ENCODE measurements at regions not wholly inside any gene's neighbourhood (a gene's known extent, or its start where the extent isn't known, plus 50 kb on each side); places are given as distances from the start of the nearest gene placed in this dataset.

DNA sequence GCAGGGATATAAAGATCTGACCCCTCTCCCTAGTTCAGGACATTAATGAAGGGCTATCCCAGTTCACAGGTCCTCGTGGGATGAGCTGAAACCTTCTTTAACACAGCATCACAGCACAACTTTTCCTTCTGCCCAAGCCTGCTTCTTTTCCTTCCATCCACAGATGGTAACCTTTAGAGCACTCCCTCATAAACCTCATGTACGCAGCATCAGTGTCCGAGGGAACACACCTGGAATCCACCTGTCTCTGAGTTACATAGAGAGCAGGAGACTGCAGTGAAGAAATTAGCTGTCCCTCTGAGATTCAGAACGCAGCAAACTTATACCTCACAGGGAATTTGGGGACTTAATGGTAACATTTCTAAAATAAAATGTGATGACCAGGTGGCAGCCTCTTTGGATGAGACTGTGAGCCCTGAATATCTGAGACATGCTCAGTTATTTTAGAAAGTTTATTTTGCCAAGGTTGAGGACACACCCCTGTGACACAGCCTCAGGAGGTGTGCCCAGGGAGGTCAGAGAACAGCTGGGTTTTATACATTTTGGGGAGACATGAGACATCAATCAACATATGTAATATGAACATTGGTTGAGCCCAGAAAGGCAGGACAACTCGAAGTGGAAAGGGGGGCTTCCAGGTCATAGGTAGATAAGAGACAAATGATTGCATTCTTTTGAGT, 73.8 kb upstream of the PACRGL start:
- Histone ChIP-seq H3K56ac (ENCODE audit: extremely low read depth, insufficient read depth, low read length) (no peak overlapping the region), H3K36me3 (ENCODE audit: control insufficient read depth, insufficient read depth, low read length) (no peaks in the 10 kb centered on the region), H2BK120ac (ENCODE audit: low read depth, low read length) (no peak overlapping the region), H3K27ac (ENCODE audit: insufficient read depth, low read length) (no peak overlapping the region), H4K8ac (ENCODE audit: low read depth in 2 of 2, low read length in 2 of 2) (no peak overlapping the region), H3K4me2 (ENCODE audit: low read depth, low read length) (no peak overlapping the region), H2BK5ac (ENCODE audit: low read depth, low read length, poor library complexity, severe bottlenecking) (no peak overlapping the region), H3K27me3 (ENCODE audit: control insufficient read depth, insufficient read depth, low read length) (no peaks in the 10 kb centered on the region), H4K5ac (ENCODE audit: low read depth, low read length) (no peak overlapping the region), H3K23ac (ENCODE audit: low read depth, low read length) (no peak overlapping the region), H2BK20ac (ENCODE audit: low read depth, low read length) (no peak overlapping the region), H3K9ac (ENCODE audit: low read depth, low read length) (no peak overlapping the region), H3K18ac (ENCODE audit: low read depth, low read length) (no peak overlapping the region), H3K4me3 (ENCODE audit: insufficient read depth, low read depth, low read length) (no peak overlapping the region), H4K91ac (ENCODE audit: insufficient read depth, low read depth, low read length) (no peak overlapping the region), H3K4me1 (ENCODE audit: control insufficient read depth, insufficient read depth, low read length) (no peaks in the 10 kb centered on the region), H3K79me1 (ENCODE audit: low read depth in 1 of 2, low read length in 2 of 2) (no peaks in the 10 kb centered on the region), H2BK15ac (ENCODE audit: low read depth, low read length) (no peak overlapping the region), H2AK9ac (replicated peaks; ENCODE audit: low read depth, low read length, poor library complexity) (no peak overlapping the region), H3K14ac (replicated peaks; ENCODE audit: low read depth, low read length) (no peak overlapping the region), H4K20me1 (ENCODE audit: insufficient read depth, low read length) (no peaks in the 10 kb centered on the region), H3K9me3 (ENCODE audit: control insufficient read depth, insufficient read depth, low read length) (no peaks in the 10 kb centered on the region), H3K4ac (ENCODE audit: low read depth, low read length) (no peak overlapping the region), H2AFZ (replicated peaks; ENCODE audit: low read length, poor library complexity) (no peak overlapping the region), H3K9me1 (ENCODE audit: insufficient read depth, low read length) (no peaks in the 10 kb centered on the region), H2AK5ac (ENCODE audit: low read depth, low read length) (no peak overlapping the region)
- dilution Hi-C loops (cut with HindIII; ENCODE audit: low sequenced_read_pairs, unreplicated experiment) (no loop called here), intact Hi-C loops (cut with micrococcal nuclease) (no loop called here), in situ Hi-C loops (cut with MboI; ENCODE audit: low sequenced_read_pairs) (no loop called here)
- ChIA-PET CTCF (no interaction called here), POLR2A (ENCODE audit: unreplicated experiment) (no interaction called here)
- 67% methylated on average over 1 of the region's 5 CpGs; no CpG with 5 or more reads in 1 of the 2 experiments for WGBS, 2 experiments (ENCODE audit: extremely low coverage in 2 of 2, insufficient read length in 1 of 2)
- DNase-seq (no peak), ATAC-seq (ENCODE audit: low read depth) (no peak)
- no peak for TF ChIP-seq RAD21 (IDR thresholded peaks at IDR 0.05; ENCODE audit: low read length)
- no peak for TF ChIP-seq USF2 (IDR thresholded peaks at IDR 0.05; ENCODE audit: low read depth, low read length)
- TF ChIP-seq RFX5 (IDR thresholded peaks at IDR 0.05; ENCODE audit: low read depth, low read length): no peak
- no peak for TF ChIP-seq MAZ (IDR thresholded peaks at IDR 0.05; ENCODE audit: borderline replicate concordance, low read depth, low read length)
- TF ChIP-seq POLR2A (IDR thresholded peaks at IDR 0.05; ENCODE audit: low read depth, low read length): no peak
- no peak for TF ChIP-seq MXI1 (IDR thresholded peaks at IDR 0.05; ENCODE audit: borderline replicate concordance, low read depth, low read length)
- TF ChIP-seq NFE2L2 (IDR thresholded peaks at IDR 0.05; ENCODE audit: low read depth, low read length): no peak
- no peak for TF ChIP-seq CEBPB (IDR thresholded peaks at IDR 0.05; ENCODE audit: low read depth, low read length)
- no peak for TF ChIP-seq CHD1 (IDR thresholded peaks at IDR 0.05; ENCODE audit: low read depth, low read length)
- no peak for TF ChIP-seq FOS (IDR thresholded peaks at IDR 0.05; ENCODE audit: low read depth, low read length)
- TF ChIP-seq MAFK (IDR thresholded peaks at IDR 0.05; ENCODE audit: low read depth, low read length): no peak
- no peak for TF ChIP-seq SMC3 (IDR thresholded peaks at IDR 0.05; ENCODE audit: low read depth, low read length)
- TF ChIP-seq, protein P1, sequence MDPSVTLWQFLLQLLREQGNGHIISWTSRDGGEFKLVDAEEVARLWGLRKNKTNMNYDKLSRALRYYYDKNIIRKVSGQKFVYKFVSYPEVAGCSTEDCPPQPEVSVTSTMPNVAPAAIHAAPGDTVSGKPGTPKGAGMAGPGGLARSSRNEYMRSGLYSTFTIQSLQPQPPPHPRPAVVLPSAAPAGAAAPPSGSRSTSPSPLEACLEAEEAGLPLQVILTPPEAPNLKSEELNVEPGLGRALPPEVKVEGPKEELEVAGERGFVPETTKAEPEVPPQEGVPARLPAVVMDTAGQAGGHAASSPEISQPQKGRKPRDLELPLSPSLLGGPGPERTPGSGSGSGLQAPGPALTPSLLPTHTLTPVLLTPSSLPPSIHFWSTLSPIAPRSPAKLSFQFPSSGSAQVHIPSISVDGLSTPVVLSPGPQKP (IDR thresholded peaks at IDR 0.05; ENCODE audit: borderline replicate concordance, low read depth, low read length): no peak
- no peak for TF ChIP-seq BHLHE40 (IDR thresholded peaks at IDR 0.05; ENCODE audit: low read depth, low read length)
- BruUV-seq (replicated peaks): no TSS peak
